HG03108 (cell line): ENCODE measurements at regions not wholly inside any gene's neighbourhood (a gene's known extent, or its start where the extent isn't known, plus 50 kb on each side); places are given as distances from the start of the nearest gene placed in this dataset.

Experiments used
- ATAC-seq: cut with Tn5 transposase; IDR thresholded peaks from one replicate; pipeline ENCODE4 v1.9.1; 2021; ENCODE audit warnings: moderate library complexity; ENCODE audit not compliant: unreplicated experiment

GRCh38 chr10:5305374-5305773, 59.4 kb upstream of the UCN3 start:
- ATAC-seq = no peak

- no peak for ATAC-seq
Observed at GRCh38 chr10:5310914-5311313, 53.9 kb upstream of the UCN3 start.

DNA sequence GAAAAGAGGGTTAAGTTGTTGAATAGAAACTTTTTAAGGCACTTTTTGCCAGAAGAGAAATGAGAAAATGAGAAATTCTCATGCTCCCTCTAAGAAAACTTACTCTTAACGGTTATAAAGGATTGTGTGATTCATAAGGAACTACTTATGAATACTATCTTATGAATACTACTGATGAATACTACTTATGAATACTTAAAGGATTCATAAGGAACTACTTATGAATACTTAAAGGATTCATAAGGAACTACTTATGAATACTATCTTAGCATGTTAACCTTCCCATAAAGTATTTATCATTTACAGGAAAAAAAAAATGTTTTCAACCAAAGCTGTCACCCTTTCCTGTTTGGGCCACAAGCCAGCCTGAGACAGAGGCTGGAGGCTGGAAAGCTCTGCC, 53.1 kb upstream of the UCN3 start:
- no peak for ATAC-seq

GRCh38 chr10:5314840-5315239, 49.9 kb upstream of the UCN3 start:
- no peak for ATAC-seq
